ENCODE measurements at regions not wholly inside any gene's neighbourhood (a gene's known extent, or its start where the extent isn't known, plus 50 kb on each side); places are given as distances from the start of the nearest gene placed in this dataset.

DNA sequence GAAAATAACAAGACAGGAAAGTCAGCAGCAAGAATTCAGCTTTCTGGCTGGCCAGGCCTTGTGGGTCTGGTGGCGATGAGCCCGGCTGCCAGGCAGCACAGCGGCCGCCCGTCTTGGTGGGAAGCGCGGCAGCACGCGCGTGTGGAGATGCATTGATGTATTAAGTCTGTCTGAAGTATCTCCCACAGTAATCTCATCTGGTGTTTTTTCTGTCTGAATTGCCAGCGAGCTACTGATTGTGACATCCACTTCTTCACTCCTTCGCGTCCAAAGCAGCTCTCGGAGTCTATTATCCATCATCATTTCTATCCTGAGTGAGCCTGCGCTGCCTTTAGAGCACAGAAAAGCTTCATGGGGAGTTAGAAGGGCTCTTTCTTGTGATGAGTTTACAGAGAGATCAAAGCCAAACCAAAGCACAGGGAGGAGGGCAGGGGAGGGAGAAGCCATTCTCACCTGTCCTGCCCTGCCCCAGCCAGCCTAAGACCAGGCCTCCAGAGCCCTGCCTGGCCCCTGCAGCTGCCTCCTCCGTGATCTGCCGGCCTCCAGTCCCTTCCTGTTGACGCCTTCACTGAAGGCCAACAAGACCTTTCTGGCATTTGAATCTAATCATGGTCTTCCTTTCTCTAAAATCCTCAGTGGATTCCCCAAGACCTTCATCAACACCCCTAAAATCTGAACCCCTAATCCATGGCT is 1419.0 kb downstream of the TBC1D22A start:
- ATAC-seq = no peak

DNA sequence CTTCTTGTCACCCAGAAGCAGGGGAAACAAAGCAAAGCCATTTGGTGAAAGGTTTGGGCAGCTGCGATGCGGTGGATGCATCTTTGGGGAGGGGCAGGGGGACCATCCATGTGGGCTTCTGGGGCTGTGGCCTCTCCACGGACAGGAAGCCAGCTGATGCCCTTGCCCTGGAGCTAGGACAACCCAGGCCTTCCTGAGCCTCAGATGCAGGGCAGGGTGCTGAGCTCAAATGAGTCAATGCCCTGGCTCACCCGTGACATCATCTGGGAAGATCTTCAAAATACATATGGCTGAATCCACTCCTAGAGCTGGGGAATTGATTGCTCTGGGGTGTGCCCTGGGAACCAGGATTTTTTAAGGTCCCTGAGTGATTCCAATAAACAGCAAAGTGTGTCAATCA is 1418.2 kb downstream of the TBC1D22A start:
- ATAC-seq = no peak

DNA sequence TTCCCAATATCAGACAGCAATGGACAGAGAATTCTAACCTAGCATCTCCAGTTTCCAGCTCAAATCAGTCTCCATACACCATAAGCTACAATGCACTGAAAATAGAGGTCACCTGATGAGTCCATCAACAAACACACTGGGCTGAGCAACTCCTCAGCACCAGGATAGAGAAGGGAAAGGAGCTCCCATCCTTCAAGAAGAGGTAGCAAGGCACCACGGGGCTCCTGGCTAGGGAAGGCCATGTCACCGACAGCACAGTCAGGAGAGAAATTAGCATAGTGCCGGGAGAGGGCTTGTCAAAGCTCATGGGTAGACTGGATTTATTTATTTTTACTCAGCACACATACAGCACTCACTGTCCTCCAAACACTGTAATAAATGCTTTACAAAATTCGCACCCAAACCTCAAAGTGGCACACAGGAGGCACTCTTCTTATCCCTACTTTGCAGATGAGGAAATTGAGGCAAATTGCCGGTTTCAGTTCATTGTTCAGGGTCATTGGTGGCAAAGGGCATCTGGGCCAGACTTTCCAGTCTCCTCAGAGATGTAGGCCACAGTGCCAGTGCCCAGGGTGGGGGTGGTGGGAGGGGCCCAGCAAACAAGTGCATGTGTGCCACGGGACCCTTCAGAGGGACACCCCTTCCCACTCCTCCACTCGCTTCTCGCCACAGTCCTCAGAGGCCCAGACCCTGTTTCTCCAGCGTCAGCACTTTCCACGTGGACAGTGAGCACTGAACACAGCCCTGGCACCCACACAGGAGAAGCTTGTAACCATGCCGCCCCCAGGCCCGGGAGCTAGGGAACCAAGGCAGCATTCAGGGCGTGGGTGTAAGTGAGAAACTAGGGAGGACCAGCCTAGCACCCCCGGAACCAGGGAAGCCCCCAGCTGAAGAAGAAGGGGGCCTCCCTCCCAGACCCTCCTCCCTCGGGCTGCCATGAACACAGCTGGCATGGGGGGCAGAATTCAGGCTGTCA is 1417.4 kb downstream of the TBC1D22A start:
- no peak for ATAC-seq

DNA sequence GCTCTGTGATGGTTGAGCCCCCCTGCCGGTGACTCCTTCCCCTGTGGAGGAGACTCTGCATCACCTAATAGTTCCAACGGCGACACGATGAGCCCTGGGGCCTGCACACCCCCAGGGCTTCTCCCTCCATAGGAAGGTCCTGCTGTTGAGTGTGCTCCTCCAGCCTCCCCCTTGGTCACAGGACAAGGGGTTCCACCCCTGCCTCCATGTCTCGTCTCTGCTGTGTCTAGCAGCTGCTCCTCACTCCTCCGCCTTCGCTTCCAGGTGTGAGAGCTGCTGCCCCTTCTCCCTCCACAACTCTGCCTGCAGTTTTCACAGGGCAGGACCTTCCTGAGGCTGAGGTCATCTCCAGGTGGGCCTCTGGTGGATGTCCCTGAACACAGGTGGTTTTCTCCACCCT is 1416.1 kb downstream of the TBC1D22A start:
- no peak for ATAC-seq

DNA sequence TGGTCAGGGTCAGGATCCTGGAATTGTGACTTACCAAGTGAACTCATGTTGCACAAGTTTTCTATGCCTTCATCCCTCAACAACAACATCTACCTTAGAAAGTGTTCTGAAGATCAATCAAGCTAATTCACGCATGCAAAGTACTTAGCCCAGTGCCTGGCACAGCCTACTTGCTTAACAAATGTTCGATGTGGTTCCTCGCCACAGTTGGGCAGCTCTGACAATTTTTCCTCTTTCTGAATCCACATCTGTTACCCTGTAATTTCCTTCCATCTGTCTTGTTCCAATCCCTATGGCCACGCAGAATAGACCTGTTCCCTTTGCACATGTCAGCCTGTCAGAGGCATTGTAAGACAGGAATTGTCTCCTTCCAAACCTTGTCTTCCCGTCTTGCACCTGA is 1415.2 kb downstream of the TBC1D22A start:
- no peak for ATAC-seq

DNA sequence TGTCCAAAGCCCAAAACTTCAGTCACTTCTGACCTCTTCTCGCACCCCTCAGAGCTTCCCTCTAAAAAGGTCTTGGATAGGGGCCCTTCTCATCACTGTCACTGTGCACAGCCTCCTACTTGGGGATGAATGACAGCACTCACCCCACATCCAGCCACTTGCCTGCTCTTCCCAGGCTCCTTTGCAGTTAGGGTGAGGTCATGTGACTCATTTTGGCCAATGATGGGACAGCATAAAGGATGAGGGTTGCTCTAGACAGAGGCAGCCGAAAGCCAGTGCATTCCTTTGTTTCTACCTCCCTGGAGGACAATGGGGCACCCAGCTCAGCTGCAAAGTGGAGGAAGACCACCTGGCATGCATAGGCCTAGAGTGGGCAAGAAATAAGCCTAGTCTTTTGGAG is 1413.3 kb downstream of the TBC1D22A start:
- no peak for ATAC-seq

DNA sequence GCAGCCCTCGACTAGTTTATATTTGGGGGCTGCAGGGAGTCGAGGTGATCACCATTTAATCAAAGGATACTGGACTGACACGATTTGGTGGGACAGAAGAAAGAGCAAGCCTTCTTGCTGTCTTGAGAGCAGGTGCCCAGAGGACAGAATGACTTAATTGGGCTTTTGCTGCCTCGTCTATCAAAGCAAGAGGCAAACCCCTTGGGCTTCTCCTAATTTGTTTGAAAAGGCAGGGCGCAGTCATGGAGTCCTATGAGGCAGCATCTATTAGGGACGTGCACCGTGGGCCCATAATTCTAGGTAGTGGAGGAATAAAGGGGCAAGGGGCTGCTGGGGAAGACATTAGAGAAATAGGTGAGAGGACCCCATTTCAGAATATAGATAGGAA is 1411.3 kb downstream of the TBC1D22A start:
- ATAC-seq = no peak

DNA sequence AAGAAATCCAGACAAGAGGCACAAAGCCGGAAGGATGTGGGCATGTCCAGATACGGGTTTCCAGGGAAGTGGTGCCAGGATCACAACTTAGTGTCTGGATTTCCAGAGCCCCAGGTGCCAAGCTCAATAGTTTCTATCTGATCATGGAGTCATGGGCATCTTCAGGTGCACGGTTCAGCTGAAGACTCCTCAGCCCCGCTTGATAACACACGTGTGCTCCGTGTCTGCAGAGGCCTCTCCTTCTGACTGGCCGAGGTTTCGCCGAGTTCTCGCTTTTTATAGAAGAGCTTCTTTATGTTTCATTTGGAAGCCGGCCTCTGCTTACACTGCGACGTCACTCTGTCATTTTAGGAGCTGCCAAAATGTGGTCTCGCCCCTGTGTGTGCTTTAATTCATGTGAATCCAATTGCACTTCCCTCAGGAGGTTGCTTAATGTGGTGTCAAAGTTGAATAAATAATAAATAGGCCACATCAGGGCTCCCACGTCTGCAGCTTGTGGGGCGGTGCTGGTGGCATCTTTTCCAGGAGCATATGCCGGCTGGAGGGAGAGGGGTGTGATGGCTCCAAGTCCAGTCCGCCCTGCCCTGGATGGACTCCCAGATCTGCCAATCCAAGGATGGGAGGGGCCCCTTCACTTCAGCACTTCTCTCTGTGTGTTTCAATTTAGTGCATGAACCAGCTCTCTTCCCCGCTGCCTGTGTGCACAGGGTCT is 1410.8 kb downstream of the TBC1D22A start:
- ATAC-seq = no peak

DNA sequence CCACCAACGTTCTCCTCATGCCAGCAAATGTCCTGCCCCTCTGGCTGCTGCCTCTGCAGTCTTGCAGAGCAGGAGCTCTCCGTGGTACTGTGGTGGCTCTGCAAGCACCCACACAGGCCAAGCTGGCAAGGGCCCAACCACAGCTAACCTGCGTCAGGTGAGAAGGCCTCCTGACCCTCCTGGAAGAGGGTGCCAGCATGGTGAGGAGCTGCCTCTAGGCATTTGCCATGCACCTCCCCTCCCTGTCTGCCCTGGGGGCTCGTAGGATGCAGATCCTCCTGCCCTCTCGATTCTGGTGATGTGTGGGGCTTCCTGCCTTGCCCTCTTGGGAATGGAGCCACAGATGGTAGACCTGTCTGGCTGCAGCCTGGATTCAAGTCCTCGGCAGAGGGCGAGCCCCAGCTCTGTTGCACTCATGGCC is 1408.8 kb downstream of the TBC1D22A start:
- no peak for ATAC-seq

DNA sequence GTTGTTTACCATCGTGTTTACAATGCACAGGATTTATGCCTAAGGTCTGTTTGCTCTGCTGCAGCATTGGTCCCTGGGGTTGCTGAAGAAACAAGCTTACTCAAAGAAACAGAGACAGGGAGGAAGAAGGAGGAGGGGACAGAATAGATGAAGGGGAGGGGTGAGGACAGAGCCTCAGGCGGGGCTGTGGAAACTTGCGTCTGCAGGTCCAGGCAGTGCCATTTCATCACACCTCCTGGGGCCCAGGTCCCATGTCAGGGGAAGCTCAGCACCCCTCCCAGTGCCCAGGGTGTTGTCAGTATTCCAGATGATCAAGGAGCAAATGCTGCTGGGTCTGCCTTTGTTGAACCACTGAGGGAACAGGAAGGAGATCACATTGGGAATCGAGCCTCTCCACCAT is 1406.8 kb downstream of the TBC1D22A start:
- no peak for ATAC-seq

DNA sequence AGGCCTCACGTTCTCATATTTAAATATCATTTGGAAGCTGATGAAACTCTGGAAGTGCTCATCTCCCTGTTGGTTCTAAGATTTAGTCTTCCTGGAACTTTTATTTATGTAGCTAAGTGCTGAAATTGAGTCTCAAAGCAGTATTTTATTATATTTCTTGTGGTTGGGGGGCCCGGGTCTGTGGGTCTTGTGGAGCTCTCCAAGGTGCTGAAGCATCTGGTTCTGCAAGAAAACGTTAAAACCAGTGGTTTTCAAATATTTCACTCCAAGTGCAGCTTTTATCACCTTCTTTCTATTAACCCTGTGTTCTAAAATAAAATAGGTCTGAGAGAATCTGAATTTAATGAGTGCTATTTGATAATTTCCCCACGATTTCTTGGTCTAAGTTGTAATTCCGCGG is 1404.8 kb downstream of the TBC1D22A start:
- no peak for ATAC-seq

DNA sequence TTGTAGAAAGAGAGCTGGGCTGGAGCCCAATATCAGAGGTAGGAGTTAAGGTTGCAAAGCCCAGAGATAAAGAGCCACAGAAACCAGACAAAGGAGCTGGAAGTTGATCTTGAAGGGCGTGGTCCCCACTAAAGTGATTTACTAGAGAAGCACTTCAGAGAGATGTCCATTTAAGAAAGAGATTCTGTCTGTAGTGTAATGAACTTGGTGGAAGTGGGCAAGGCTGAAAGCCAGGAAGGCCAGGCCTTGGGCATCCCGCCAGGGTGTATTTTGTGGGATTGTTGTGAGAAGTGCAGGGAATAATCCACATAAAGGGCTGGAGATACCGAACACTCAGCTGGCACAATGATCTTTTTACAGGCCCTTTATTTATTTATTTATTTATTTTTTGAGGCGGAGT is 1398.8 kb downstream of the TBC1D22A start:
- no peak for ATAC-seq

DNA sequence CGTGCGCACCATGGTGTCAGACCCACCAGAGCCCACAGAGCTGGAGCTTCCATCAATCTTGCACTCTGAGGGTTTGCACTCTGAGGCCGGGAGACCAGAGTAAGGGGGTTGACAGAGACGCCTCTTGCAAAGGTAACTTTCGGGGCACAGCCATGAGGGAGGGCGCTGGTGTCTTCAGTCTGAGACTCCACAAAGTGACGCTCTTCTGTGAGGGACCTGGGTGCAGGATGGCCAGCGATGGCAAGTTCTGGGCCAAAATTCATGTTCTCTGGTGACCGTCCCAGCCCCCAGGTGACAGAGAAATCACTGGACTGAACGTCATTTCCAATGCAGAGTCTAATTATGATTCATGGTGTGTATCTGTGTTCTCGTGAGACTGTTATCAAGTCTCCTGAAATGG is 1395.2 kb downstream of the TBC1D22A start:
- no peak for ATAC-seq

DNA sequence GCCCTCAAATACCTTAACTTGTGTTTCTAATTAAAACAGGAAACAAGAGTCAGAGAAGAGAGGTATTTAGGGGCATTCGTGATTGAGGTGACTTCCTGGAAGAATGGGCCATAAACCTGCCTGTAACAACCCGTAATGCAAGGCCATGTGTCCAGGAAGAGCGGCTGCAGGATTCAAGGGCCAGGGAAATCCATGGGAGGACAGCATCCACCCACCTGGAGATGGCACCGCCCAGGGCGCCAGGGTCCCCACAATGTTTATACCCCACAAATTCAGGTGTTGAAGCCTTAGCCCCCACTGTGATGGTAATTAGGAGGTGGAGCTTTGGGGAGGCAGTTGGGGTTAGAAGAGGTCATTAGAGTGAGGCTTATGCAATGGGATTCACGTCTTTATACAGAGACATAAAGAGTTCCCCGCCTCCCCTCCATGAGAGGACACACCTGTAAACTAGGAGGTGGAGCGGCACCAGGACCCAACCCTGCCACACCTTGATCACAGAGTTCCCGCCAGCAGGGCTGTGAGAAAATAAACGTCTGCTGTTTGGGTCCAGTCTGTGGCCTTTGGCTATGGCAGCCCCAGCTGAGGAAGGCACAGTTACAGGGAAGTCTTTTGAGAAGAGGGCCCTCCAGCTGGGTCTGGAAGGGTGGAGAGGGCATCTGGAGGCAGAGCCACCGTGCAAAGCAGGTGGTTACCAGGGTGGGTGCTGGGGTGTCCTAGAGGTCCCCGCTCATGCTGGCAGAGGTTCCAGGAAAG is 1394.3 kb downstream of the TBC1D22A start:
- no peak for ATAC-seq

DNA sequence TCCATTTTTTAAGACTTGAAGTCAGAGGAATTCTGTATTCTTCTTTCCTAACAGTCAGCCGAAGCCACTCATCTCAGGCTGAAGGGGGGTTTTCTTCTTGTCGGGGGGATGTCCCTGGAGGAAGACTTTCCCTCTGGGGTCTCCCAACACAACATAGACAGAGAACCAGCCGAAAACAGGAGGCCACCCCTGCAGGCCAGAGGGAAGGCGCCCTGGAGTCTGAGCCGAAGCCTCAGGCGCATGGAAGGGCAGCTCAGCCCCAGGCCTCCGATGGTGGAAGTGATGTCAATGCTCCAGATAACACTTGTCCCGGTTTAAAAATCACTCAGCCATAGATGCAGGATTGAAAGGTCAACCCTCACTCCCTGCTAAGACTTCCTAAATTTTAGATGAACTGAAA is 1393.0 kb downstream of the TBC1D22A start:
- no peak for ATAC-seq

DNA sequence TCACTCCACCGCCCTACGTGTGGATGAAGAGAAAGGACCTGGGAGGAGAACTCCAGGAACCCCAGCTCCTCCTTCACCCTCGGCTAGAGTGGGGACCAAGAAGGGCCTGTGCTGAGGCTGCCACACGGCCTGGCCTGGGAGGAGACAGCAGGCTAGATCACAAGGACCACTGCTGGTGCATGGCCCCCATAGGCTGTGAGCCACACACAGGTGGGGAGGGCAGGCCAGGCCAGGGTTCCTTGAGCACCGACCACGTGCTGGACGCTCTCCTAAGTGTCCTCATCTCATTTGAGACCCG is 1392.4 kb downstream of the TBC1D22A start:
- ATAC-seq = no peak

DNA sequence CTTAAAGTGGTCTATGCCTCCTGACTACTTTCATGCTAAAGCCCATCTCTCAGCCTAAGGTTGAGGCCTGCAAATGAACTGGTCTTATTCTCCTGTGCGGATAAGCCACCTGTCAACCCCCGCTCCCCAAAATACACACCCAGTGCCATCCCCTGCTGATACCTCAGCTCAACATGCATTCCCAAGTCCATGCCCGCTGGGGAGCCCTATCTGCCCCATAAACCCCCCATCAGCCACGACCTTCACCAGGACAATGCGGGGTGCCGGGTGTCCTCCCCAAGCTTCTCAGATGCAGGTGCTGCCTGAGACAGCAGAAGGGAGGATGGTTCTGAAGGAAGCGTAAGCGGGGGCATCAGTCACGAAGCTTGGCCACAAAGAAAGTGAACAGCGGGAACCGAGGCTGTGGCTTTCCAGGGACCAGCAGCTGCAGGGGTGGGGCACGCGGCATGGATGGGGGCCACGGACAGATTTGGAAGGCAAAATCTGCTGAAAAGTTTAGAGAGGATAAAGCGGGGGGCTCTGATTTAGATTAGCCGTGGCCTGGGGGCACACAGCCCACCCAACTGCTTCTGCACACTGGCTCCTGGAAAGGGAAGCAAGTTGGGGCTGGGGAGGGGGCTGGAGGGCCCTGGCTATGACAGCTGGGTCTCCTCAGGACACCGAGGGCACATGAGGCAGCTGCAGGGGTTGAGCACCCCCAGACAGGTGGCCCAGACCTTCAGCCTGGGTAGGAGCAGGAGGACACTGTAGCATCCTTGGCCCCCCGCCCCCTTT is 1391.9 kb downstream of the TBC1D22A start:
- no peak for ATAC-seq

DNA sequence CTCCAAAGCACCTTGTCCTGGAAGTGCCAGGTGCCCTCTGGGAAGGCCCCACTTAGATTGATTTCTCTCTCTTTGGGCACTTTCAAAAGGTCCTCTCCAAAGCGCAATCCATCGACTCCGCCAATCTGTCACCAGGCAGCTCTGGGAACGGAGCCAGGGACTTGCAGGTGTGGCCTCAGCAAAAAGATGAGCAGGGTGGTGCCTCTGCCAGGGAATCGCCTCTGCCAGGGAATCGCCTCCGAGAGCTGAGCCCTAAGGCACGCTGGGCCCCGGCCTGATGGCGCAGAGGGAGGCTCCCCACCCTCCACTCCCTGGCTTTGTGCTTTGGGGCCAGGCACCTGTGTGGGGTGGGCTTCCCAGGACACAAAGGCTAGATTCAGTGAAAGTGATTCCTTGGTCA is 1391.3 kb downstream of the TBC1D22A start:
- ATAC-seq = no peak

DNA sequence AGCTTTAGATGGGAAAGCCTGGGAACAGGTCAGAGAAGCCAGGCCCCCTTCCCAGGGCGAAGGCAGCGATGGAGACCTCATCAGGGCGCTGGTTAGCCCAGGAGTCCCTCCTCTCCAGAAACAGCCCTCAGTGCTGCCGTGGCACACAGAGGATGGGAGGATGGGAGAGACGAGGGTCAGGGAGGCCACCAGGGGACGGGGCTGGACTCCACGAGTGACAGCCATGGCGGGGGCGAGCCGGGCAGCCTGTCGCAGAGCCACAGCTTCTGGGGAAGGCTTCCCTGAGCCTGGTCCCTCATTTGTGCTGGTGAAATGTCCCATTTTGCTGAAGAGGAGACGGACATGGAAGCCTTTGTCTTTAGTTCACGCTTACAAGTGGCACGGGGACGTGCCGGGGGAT is 1390.5 kb downstream of the TBC1D22A start:
- ATAC-seq = no peak

DNA sequence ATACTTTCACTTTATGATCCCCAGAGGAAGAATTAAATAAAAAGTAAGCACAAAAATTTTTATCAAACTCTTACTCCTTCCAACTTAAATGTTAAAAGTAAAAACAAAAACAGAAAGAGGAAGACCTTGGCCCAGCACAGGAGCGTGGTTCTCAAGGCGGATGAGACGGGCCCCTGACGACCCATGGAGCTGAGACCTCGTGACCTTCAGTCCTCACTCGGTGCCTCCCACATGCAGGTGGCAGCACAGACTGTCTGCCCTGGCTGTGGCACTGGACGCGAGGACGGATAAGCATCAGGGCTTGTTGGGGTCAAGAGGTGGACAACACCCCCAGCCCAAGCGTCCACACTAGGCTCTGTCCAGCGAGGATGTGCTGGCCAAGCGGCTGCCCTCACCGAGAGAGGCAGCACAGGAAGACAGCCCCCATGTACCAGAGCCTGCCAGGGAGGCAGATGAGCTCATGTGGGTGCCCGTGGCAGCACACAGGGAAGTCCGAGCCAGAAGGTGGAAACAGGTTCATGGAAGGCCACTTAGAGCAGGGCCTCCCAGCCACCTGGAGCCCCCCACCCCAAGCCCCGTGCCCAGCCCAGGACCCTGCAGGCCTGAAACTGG is 1389.8 kb downstream of the TBC1D22A start:
- no peak for ATAC-seq

DNA sequence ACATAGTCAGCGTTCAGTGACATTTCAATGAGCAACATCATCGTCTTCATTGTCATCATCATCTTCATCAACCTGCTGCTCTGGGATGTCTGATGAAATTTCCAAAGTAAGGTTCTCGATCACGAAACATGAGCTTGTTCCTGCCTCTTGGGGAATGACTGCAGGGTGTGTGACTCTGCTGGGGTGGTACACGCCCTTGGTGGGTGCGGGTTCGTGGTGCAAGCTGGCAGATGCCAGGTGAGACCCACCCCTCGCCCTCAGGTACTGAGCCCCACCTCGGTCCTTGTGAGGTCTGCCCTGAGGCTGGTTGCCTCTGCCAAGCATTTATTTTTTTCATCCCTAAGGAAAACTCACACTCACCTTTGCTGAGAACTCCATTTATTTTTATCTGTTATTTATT is 1389.2 kb downstream of the TBC1D22A start:
- ATAC-seq = no peak

DNA sequence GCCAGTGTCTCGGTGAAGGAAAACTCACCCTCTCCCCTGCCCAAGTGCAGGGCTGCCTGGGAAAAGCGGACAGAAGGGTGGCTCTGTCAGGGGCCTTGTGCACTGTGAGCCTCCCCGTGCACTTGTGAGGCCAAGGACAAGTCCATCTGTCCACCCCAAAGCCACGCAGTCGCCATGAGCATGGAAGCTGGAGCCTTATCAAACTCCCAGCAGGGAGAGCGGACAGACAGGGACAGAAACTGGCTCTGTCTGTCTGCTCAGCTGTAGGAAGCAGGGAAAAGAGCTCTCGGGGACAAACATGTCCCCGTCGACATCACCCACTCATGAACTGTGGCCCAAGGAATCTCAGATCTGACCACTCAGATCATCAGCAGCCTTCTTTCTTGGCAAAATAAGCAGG is 1385.4 kb downstream of the TBC1D22A start:
- ATAC-seq = no peak

Measured in activated CD4-positive, CD25-positive, alpha-beta regulatory T cell treated with anti-CD3 and anti-CD28 coated beads, Interleukin-2, amount 50 U/mL, for 24 hours (primary cell).